ENCODE measurements at regions not wholly inside any gene's neighbourhood (a gene's known extent, or its start where the extent isn't known, plus 50 kb on each side); places are given as distances from the start of the nearest gene placed in this dataset.
"Not testable (repeated sequence)": the region's sequence is repeated elsewhere in the genome, so short reads cannot be mapped to it uniquely, and the experiment has no call there.

GRCh38 chr7:54115028-54115763 lies 427.0 kb upstream of the VSTM2A start:
- DNase-seq = no peak

GRCh38 chr7:54116956-54117355 lies 425.2 kb upstream of the VSTM2A start:
- DNase-seq = no peak

- DNase-seq = no peak
Measured at GRCh38 chr7:54129035-54129434, 413.1 kb upstream of the VSTM2A start.

GRCh38 chr7:54141576-54141975 lies 400.6 kb upstream of the VSTM2A start:
- no peak for DNase-seq

- no peak for DNase-seq
Measured at GRCh38 chr7:54145716-54146115, 396.5 kb upstream of the VSTM2A start.

- DNase-seq = no peak
Measured at GRCh38 chr7:54153462-54153861, 388.7 kb upstream of the VSTM2A start.

- no peak for DNase-seq
Measured at GRCh38 chr7:54159088-54159487, 383.1 kb upstream of the VSTM2A start.

- DNase-seq = no peak
Measured at GRCh38 chr7:54161621-54162020, 380.6 kb upstream of the VSTM2A start.

- no peak for DNase-seq
Measured at GRCh38 chr7:54166419-54166818, 375.8 kb upstream of the VSTM2A start.

- DNase-seq = no peak
Measured at GRCh38 chr7:54179321-54180029, 362.7 kb upstream of the VSTM2A start.

GRCh38 chr7:54180796-54181195 lies 361.4 kb upstream of the VSTM2A start:
- no peak for DNase-seq

GRCh38 chr7:54183055-54183454 lies 359.1 kb upstream of the VSTM2A start:
- DNase-seq = no peak

GRCh38 chr7:54186336-54186735 lies 355.8 kb upstream of the VSTM2A start:
- DNase-seq = peak; percentile 2

GRCh38 chr7:54187886-54188685 lies 354.1 kb upstream of the VSTM2A start:
- no peak for DNase-seq

- DNase-seq = no peak
Measured at GRCh38 chr7:54188843-54189242, 353.3 kb upstream of the VSTM2A start.

GRCh38 chr7:54189330-54189729 lies 352.8 kb upstream of the VSTM2A start:
- no peak for DNase-seq

GRCh38 chr7:54201501-54201900 lies 340.7 kb upstream of the VSTM2A start:
- no peak for DNase-seq

- no peak for DNase-seq
Measured at GRCh38 chr7:54215424-54215823, 326.8 kb upstream of the VSTM2A start.

GRCh38 chr7:54226030-54226429 lies 316.1 kb upstream of the VSTM2A start:
- not testable (repeated sequence) for DNase-seq

- DNase-seq = no peak
Measured at GRCh38 chr7:54242776-54243175, 299.4 kb upstream of the VSTM2A start.

- no peak for DNase-seq
Measured at GRCh38 chr7:54245020-54245419, 297.2 kb upstream of the VSTM2A start.

GRCh38 chr7:54249686-54250085 lies 292.5 kb upstream of the VSTM2A start:
- no peak for DNase-seq
